ENCODE measurements at regions not wholly inside any gene's neighbourhood (a gene's known extent, or its start where the extent isn't known, plus 50 kb on each side); places are given as distances from the start of the nearest gene placed in this dataset.

- Histone ChIP-seq H3K27ac (no peak overlapping the region), H3K4me1 (no peaks in the 10 kb centered on the region), H3K9me3 (peaks cover 0 to 35% (median 4%) of the 10 kb centered on the region in 4 donors), H3K36me3 (no peaks in the 10 kb centered on the region), H3K4me3 (no peak overlapping the region), H3K27me3 (no peaks in the 10 kb centered on the region)
- no peak for DNase-seq (ENCODE audit: low spot score in 2 of 2)
- WGBS, 2 donors, result 63 to 73% methylated on average over 1 of the region's 1 CpG
- no peak for TF ChIP-seq CTCF (IDR thresholded peaks at IDR 0.05)
Observed at GRCh38 chr14:44107156-44107555, 399.9 kb downstream of the FSCB start.

- DNase-seq (ENCODE audit: low spot score in 2 of 2), result no peak
- no peak overlapping the region for H3K4me3 ChIP-seq
- no peaks in the 10 kb centered on the region for H3K36me3 ChIP-seq
- no peak overlapping the region for H3K27ac ChIP-seq
- H3K27me3 ChIP-seq, result no peaks in the 10 kb centered on the region
- 57 to 63% methylated on average over 1 of the region's 1 CpG for WGBS, 2 donors
- no peak for TF ChIP-seq CTCF (IDR thresholded peaks at IDR 0.05)
- no peak for TF ChIP-seq EP300 (IDR thresholded peaks at IDR 0.05)
- TF ChIP-seq POLR2A (IDR thresholded peaks at IDR 0.05), result no peak
- H3K9me3 ChIP-seq, result peaks cover 0 to 5% (median 0%) of the 10 kb centered on the region in 4 donors
- peaks cover 0 to 9% (median 0%) of the 10 kb centered on the region in 4 donors for H3K4me1 ChIP-seq
Observed at GRCh38 chr14:44099743-44100488, 407.2 kb downstream of the FSCB start.

GRCh38 chr14:44081146-44081545 is 425.9 kb downstream of the FSCB start:
- no peak overlapping the region for H3K27ac ChIP-seq
- no peaks in the 10 kb centered on the region for H3K4me1 ChIP-seq
- TF ChIP-seq EP300 (IDR thresholded peaks at IDR 0.05) (no peak), POLR2A (IDR thresholded peaks at IDR 0.05) (no peak), CTCF (IDR thresholded peaks at IDR 0.05) (no peak)
- 63 to 65% methylated on average over 2 of the region's 2 CpGs for WGBS, 2 donors
- no peaks in the 10 kb centered on the region for H3K36me3 ChIP-seq
- H3K9me3 ChIP-seq, result no peaks in the 10 kb centered on the region
- no peak overlapping the region for H3K4me3 ChIP-seq
- no peaks in the 10 kb centered on the region for H3K27me3 ChIP-seq
- no peak for DNase-seq (ENCODE audit: low spot score in 2 of 2)

- WGBS, 2 donors, result 58 to 84% methylated on average over 3 of the region's 3 CpGs
- TF ChIP-seq CTCF (IDR thresholded peaks at IDR 0.05) (no peak), POLR2A (IDR thresholded peaks at IDR 0.05) (no peak), EP300 (IDR thresholded peaks at IDR 0.05) (no peak)
- no peak overlapping the region for H3K27ac ChIP-seq
- no peaks in the 10 kb centered on the region for H3K4me1 ChIP-seq
- no peaks in the 10 kb centered on the region for H3K36me3 ChIP-seq
- no peak for DNase-seq (ENCODE audit: low spot score in 2 of 2)
- H3K27me3 ChIP-seq, result no peaks in the 10 kb centered on the region
- peaks cover 0 to 4% (median 0%) of the 10 kb centered on the region in 4 donors for H3K9me3 ChIP-seq
- no peak overlapping the region for H3K4me3 ChIP-seq
Observed at GRCh38 chr14:44070046-44070445, 437.0 kb downstream of the FSCB start.

GRCh38 chr14:44053422-44053821 is 453.7 kb downstream of the FSCB start:
- TF ChIP-seq EP300 (IDR thresholded peaks at IDR 0.05), result no peak
- no peak for TF ChIP-seq POLR2A (IDR thresholded peaks at IDR 0.05)
- no peak for TF ChIP-seq CTCF (IDR thresholded peaks at IDR 0.05)
- H3K4me1 ChIP-seq, result no peaks in the 10 kb centered on the region
- 64 to 73% methylated on average over 3 of the region's 3 CpGs for WGBS, 2 donors
- no peak for DNase-seq (ENCODE audit: low spot score in 2 of 2)
- H3K9me3 ChIP-seq, result no peaks in the 10 kb centered on the region
- H3K27me3 ChIP-seq, result no peaks in the 10 kb centered on the region
- H3K4me3 ChIP-seq, result no peak overlapping the region
- H3K27ac ChIP-seq, result no peak overlapping the region
- H3K36me3 ChIP-seq, result no peaks in the 10 kb centered on the region
